ENCODE measurements at regions not wholly inside any gene's neighbourhood (a gene's known extent, or its start where the extent isn't known, plus 50 kb on each side); places are given as distances from the start of the nearest gene placed in this dataset.

- no peak for TF ChIP-seq CTCF (IDR thresholded peaks at IDR 0.05; ENCODE audit: low read depth, low read length, poor library complexity, severe bottlenecking)
- no peak for TF ChIP-seq EZH2phosphoT487 (IDR thresholded peaks at IDR 0.05; ENCODE audit: borderline replicate concordance, low read length)
These were observed 504.3 kb upstream of the GBE1 start for GRCh38 chr3:82265747-82266146.
